H9 (cell line): ENCODE measurements at regions not wholly inside any gene's neighbourhood (a gene's known extent, or its start where the extent isn't known, plus 50 kb on each side); places are given as distances from the start of the nearest gene placed in this dataset.

ENCODE experiments used
- DNase-seq: peaks from one replicate; pipeline ENCODE4 v3.0.0-alpha.2; 2017
- H2AFZ ChIP-seq: one replicate; pipeline ENCODE4 v1.6.1; 2013; ENCODE audit warnings: mild to moderate bottlenecking, low read length, control low read depth, moderate library complexity
- H2AK5ac ChIP-seq: 2 replicates; pipeline ENCODE4 v1.6.1; 2013; ENCODE audit warnings: low read length, control low read depth, mixed read lengths; ENCODE audit not compliant: insufficient read length
- H2BK120ac ChIP-seq: one replicate; pipeline ENCODE4 v1.6.1; 2013; ENCODE audit warnings: low read depth, mild to moderate bottlenecking, low read length, control low read depth, inconsistent platforms; ENCODE audit not compliant: poor library complexity, severe bottlenecking
- H2BK12ac ChIP-seq: 2 replicates; pipeline ENCODE4 v1.6.1; 2013; ENCODE audit warnings: low read length, control low read depth, mixed read lengths, low read depth; ENCODE audit not compliant: insufficient read length
- H2BK15ac ChIP-seq: 2 replicates; pipeline ENCODE4 v1.6.1; 2013; ENCODE audit warnings: low read depth, low read length, control low read depth
- H2BK20ac ChIP-seq: one replicate; pipeline ENCODE4 v1.6.1; 2013; ENCODE audit warnings: low read depth, mild to moderate bottlenecking, low read length, control low read depth, inconsistent platforms; ENCODE audit not compliant: poor library complexity, severe bottlenecking
- H2BK5ac ChIP-seq: 2 replicates; pipeline ENCODE4 v1.6.1; 2013; ENCODE audit warnings: low read length, control low read depth, mixed read lengths; ENCODE audit not compliant: insufficient read length
- H3K14ac ChIP-seq: 2 replicates; pipeline ENCODE4 v1.6.1; 2013; ENCODE audit warnings: low read length, control low read depth; ENCODE audit not compliant: insufficient read depth
- H3K18ac ChIP-seq: 2 replicates; pipeline ENCODE4 v1.6.1; 2013; ENCODE audit warnings: low read depth, mild to moderate bottlenecking, mixed read lengths, low read length, control low read depth; ENCODE audit not compliant: insufficient read length
- H3K23ac ChIP-seq: 2 replicates; pipeline ENCODE4 v1.6.1; 2013; ENCODE audit warnings: low read length, control low read depth, mixed read lengths, low read depth; ENCODE audit not compliant: insufficient read length
- H3K23me2 ChIP-seq: 2 replicates; pipeline ENCODE4 v1.6.1; 2013; ENCODE audit warnings: low read depth, mild to moderate bottlenecking, mixed read lengths, low read length, control low read depth; ENCODE audit not compliant: insufficient read length, poor library complexity, severe bottlenecking
- H3K27ac ChIP-seq: 2 replicates; pipeline ENCODE4 v1.5.1; 2013; ENCODE audit warnings: low read length, control low read depth, mixed read lengths, low read depth; ENCODE audit not compliant: insufficient read length
- H3K27me3 ChIP-seq: 2 replicates; pipeline ENCODE4 v1.6.1; 2013; ENCODE audit warnings: low read length, control low read depth, inconsistent platforms; ENCODE audit not compliant: insufficient read depth
- H3K4ac ChIP-seq: 2 replicates; pipeline ENCODE4 v1.6.1; 2013; ENCODE audit warnings: low read depth, mild to moderate bottlenecking, control low read depth, inconsistent platforms, low read length, moderate library complexity
- H3K4me1 ChIP-seq: 2 replicates; pipeline ENCODE4 v1.6.1; 2013; ENCODE audit warnings: low read length, control low read depth, inconsistent platforms; ENCODE audit not compliant: insufficient read depth
- H3K4me2 ChIP-seq: 2 replicates; pipeline ENCODE4 v1.6.1; 2013; ENCODE audit warnings: low read length, control low read depth, mixed read lengths; ENCODE audit not compliant: insufficient read length, insufficient read depth
- H3K56ac ChIP-seq: 2 replicates; pipeline ENCODE4 v1.6.1; 2013; ENCODE audit warnings: low read depth, mild to moderate bottlenecking, mixed read lengths, low read length, control low read depth; ENCODE audit not compliant: insufficient read length
- H3K79me1 ChIP-seq: 2 replicates; pipeline ENCODE4 v1.6.1; 2013; ENCODE audit warnings: low read depth, mild to moderate bottlenecking, moderate library complexity, low read length, control low read depth, inconsistent platforms; ENCODE audit not compliant: insufficient read depth, poor library complexity, severe bottlenecking
- H3K79me2 ChIP-seq: 2 replicates; pipeline ENCODE4 v1.6.1; 2013; ENCODE audit warnings: low read length, control low read depth, inconsistent platforms; ENCODE audit not compliant: insufficient read depth
- H3K9ac ChIP-seq: 2 replicates; pipeline ENCODE4 v1.6.1; 2013; ENCODE audit warnings: low read length, control low read depth, mixed read lengths; ENCODE audit not compliant: insufficient read length; ENCODE audit errors: extremely low read depth
- H3K9me3 ChIP-seq: one replicate; pipeline ENCODE4 v1.6.1; 2013; ENCODE audit warnings: low read depth, low read length, inconsistent platforms; ENCODE audit not compliant: control insufficient read depth
- H3T11ph ChIP-seq: one replicate; pipeline ENCODE4 v1.6.1; 2013; ENCODE audit warnings: mild to moderate bottlenecking, low read length, control low read depth, inconsistent platforms
- H4K20me1 ChIP-seq: one replicate; pipeline ENCODE4 v1.6.1; 2013; ENCODE audit not compliant: control insufficient read depth, insufficient read length, insufficient read depth
- H4K5ac ChIP-seq: 2 replicates; pipeline ENCODE4 v1.6.1; 2013; ENCODE audit warnings: low read depth, mild to moderate bottlenecking, mixed read lengths, low read length, control low read depth; ENCODE audit not compliant: insufficient read length
- H4K8ac ChIP-seq: replicated peaks from 2 replicates; pipeline ENCODE4 v1.6.1; 2013; ENCODE audit warnings: low read length, control low read depth, mixed read lengths, low read depth; ENCODE audit not compliant: insufficient read length
- H4K91ac ChIP-seq: 2 replicates; pipeline ENCODE4 v1.6.1; 2013; ENCODE audit warnings: low read depth, mild to moderate bottlenecking, moderate library complexity, mixed read lengths, low read length, control low read depth; ENCODE audit not compliant: insufficient read length
- H3K27ac Mint-ChIP-seq, 3 experiments: 2 replicates in 2 of 3; 3 replicates in 1 of 3; pipeline ENCODE4 v1.8.0; 2020 to 2021; ENCODE audit warnings: mixed read lengths in 3 of 3, mild to moderate bottlenecking in 1 of 3, moderate library complexity in 1 of 3
- H3K27me3 Mint-ChIP-seq: 2 replicates; pipeline ENCODE4 v1.8.0; 2021; ENCODE audit warnings: low read depth, mild to moderate bottlenecking, moderate library complexity, mixed read lengths
- H3K36me3 Mint-ChIP-seq, 3 experiments: 2 replicates in 2 of 3; 3 replicates in 1 of 3; pipeline ENCODE4 v1.8.0; 2020 to 2021; ENCODE audit warnings: low read depth in 3 of 3, mixed read lengths in 3 of 3; ENCODE audit not compliant: insufficient read depth in 1 of 3
- H3K4me1 Mint-ChIP-seq, 2 experiments: 2 replicates each; pipeline ENCODE4 v1.8.0; 2020; ENCODE audit warnings: mixed read lengths in 2 of 2
- H3K4me3 Mint-ChIP-seq, 2 experiments: 2 replicates in 1 of 2; 3 replicates in 1 of 2; pipeline ENCODE4 v1.8.0; 2020 to 2021; ENCODE audit warnings: mild to moderate bottlenecking in 2 of 2, mixed read lengths in 2 of 2, moderate library complexity in 1 of 2
- H3K9me3 Mint-ChIP-seq, 2 experiments: 2 replicates in 1 of 2; 3 replicates in 1 of 2; pipeline ENCODE4 v1.8.0; 2020; ENCODE audit warnings: mild to moderate bottlenecking in 2 of 2, mixed read lengths in 2 of 2, moderate library complexity in 1 of 2
- CTCF ChIP-seq: fragments of 200-600 bp; sonication (generic); conservative IDR thresholded peaks from 3 replicates; pipeline ENCODE4 v1.8.0; 2021; ENCODE audit warnings: antibody characterized with exemption, mild to moderate bottlenecking
- WGBS: extraction: QIAGEN DNeasy Blood & Tissue Kit; methylation state at CpG from one replicate; pipeline ENCODE4 v1.1.7; 2013; ENCODE audit warnings: missing lambda C conversion rate, low lambda C conversion rate, mixed read lengths; ENCODE audit not compliant: insufficient read length; ENCODE audit errors: extremely low coverage; 5-methylcytosine and 5-hydroxymethylcytosine counted together

GRCh38 chr16:5508371-5508770 is 410.8 kb upstream of the EEF2KMT start:
- H3K56ac ChIP-seq, result no peak overlapping the region
- H3K79me1 ChIP-seq, result no peaks in the 10 kb centered on the region
- no peaks in the 10 kb centered on the region for H4K20me1 ChIP-seq
- H3K14ac ChIP-seq, result no peak overlapping the region
- Mint-ChIP-seq H3K36me3 (no peaks in the 10 kb centered on the region), H3K4me1 (peaks cover 25 to 44% of the 10 kb centered on the region in 2 experiments), H3K27ac (no peak overlapping the region), H3K27me3 (peaks cover 3% of the 10 kb centered on the region; the same call in 1 of the 2 replicates), H3K9me3 (no peaks in the 10 kb centered on the region), H3K4me3 (no peak overlapping the region)
- no peak overlapping the region for H3K18ac ChIP-seq
- no peak overlapping the region for H3K9ac ChIP-seq
- no peaks in the 10 kb centered on the region for H3K23me2 ChIP-seq
- H3K27me3 ChIP-seq, result no peaks in the 10 kb centered on the region
- no peak overlapping the region for H2BK120ac ChIP-seq
- no peak overlapping the region for H2BK12ac ChIP-seq
- no peaks in the 10 kb centered on the region for H3K79me2 ChIP-seq
- no peak overlapping the region for H4K91ac ChIP-seq
- H2BK20ac ChIP-seq, result no peak overlapping the region
- no peak overlapping the region for H2AK5ac ChIP-seq
- no peak overlapping the region for H3K23ac ChIP-seq
- H4K5ac ChIP-seq, result no peak overlapping the region
- no peaks in the 10 kb centered on the region for H3K9me3 ChIP-seq
- no peak overlapping the region for H4K8ac ChIP-seq
- no peak for DNase-seq
- H2BK15ac ChIP-seq, result no peak overlapping the region
- no CpG with 5 or more reads among the region's 6 CpGs for WGBS
- H3K4me2 ChIP-seq, result no peak overlapping the region
- no peak overlapping the region for H2BK5ac ChIP-seq
- H3K27ac ChIP-seq, result no peak overlapping the region
- no peak overlapping the region for H2AFZ ChIP-seq
- no peak overlapping the region for H3K4ac ChIP-seq
- no peak for TF ChIP-seq CTCF
- no peaks in the 10 kb centered on the region for H3K4me1 ChIP-seq
- H3T11ph ChIP-seq, result no peak overlapping the region
